ENCODE measurements at regions not wholly inside any gene's neighbourhood (a gene's known extent, or its start where the extent isn't known, plus 50 kb on each side); places are given as distances from the start of the nearest gene placed in this dataset.

GRCh38 chr1:4137621-4138415, 237.7 kb upstream of the C1orf174 start:
- no peak for DNase-seq (ENCODE audit: low read depth in 3 of 3)

GRCh38 chr1:4139646-4140045, 239.6 kb upstream of the C1orf174 start:
- no peak for DNase-seq (ENCODE audit: low read depth in 3 of 3)

- DNase-seq (ENCODE audit: low read depth in 3 of 3) = no peak
Measured at GRCh38 chr1:4140241-4140640, 240.2 kb upstream of the C1orf174 start.

GRCh38 chr1:4140821-4141220, 240.7 kb upstream of the C1orf174 start:
- no peak for DNase-seq (ENCODE audit: low read depth in 3 of 3)

DNA sequence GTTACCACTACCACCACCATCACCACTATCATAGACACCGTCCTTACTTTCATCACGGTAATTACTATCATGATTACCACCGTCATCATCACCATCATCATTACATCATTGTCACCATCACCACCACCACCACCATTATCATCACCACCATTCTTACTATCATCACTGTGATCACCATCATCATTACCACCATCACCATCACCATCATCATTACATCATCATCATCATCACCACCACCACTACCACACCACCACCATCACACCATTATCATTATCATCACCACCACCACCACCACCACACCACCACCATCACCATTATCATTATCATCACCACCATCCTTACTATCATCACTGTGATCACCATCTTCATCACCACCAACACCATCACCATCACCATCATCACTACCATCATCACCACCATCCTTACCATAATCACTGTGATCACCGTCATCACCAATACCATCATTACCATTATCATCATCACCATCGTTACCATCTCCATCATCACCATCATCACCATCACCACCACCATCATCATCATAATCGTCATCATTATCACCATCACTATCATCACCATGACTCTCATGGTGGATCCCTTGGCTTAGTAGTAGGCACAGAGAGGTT, 244.4 kb upstream of the C1orf174 start:
- DNase-seq (ENCODE audit: low read depth in 3 of 3) = no peak

DNA sequence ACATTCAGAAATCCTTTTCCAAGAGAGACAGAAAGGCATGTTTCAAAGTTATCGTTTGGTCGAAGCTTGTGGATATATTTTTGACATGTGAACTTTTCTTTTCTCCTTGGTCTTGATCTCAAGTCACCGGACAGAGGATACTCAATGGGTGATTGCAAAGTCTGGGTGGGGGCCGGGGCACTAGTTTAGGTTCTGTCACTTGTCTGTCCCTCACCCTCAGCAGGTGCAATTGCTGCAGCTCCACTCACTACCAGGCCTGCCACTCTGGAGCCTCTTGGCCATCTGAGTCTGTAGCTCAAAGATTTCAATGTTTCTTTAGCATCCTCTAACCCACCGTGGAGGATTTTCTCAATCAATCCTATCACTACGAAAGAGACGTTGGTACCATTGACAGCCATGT, 246.0 kb upstream of the C1orf174 start:
- DNase-seq (ENCODE audit: low read depth in 3 of 3) = no peak

- no peak for DNase-seq (ENCODE audit: low read depth in 3 of 3)
Measured at GRCh38 chr1:4146614-4147013, 246.5 kb upstream of the C1orf174 start.

- no peak for DNase-seq (ENCODE audit: low read depth in 3 of 3)
Measured at GRCh38 chr1:4147509-4147908, 247.4 kb upstream of the C1orf174 start.

GRCh38 chr1:4149281-4149680, 249.2 kb upstream of the C1orf174 start:
- DNase-seq (ENCODE audit: low read depth in 3 of 3) = no peak

GRCh38 chr1:4149831-4150230, 249.8 kb upstream of the C1orf174 start:
- DNase-seq (ENCODE audit: low read depth in 3 of 3) = no peak

GRCh38 chr1:4150262-4150661, 250.2 kb upstream of the C1orf174 start:
- no peak for DNase-seq (ENCODE audit: low read depth in 3 of 3)

DNA sequence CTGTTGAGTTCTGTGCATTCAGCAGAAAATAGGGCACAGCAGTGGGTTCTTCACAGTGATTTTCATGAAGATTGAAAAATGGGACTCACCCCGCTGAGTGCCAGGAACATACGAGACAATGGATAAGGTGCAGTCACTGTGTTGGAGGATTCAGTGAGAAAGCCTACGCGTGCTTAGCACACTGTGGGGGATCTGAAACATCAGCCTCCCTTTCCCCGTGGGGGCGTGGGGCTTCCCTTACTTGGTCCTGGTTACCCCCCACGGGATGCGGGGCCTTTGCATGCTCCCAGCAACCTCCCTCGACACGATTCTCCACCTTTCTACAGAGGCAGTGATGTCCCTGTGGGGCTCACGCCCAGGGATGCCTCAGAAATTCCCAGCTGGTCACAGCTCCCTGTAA, 252.2 kb upstream of the C1orf174 start:
- no peak for DNase-seq (ENCODE audit: low read depth in 3 of 3)

DNA sequence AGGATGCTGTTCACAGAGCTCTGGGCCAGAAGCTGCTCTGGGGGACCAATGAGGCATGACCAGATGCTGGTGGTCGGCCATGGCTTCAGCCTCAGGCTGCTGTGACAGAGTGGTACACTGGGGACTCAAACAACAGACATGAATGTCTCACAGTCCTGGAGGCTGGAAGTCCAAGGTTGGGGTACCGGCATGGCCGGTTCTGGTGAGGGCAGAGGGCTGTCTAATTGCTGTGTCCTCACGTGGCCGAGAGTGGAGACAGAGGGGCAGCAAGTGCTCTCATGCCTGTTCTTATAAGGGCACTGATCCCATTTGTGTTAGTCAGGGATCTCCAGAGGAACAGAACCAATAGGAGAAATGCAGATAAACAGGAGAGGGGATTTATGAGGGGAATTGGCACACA, 253.5 kb upstream of the C1orf174 start:
- no peak for DNase-seq (ENCODE audit: low read depth in 3 of 3)

GRCh38 chr1:4156241-4156973, 256.3 kb upstream of the C1orf174 start:
- DNase-seq (ENCODE audit: low read depth in 3 of 3) = no peak

GRCh38 chr1:4160181-4160580, 260.1 kb upstream of the C1orf174 start:
- no peak for DNase-seq (ENCODE audit: low read depth in 3 of 3)

GRCh38 chr1:4161366-4162006, 261.4 kb upstream of the C1orf174 start:
- no peak for DNase-seq (ENCODE audit: low read depth in 3 of 3)

GRCh38 chr1:4164965-4165364, 264.9 kb upstream of the C1orf174 start:
- DNase-seq (ENCODE audit: low read depth in 3 of 3) = no peak

DNA sequence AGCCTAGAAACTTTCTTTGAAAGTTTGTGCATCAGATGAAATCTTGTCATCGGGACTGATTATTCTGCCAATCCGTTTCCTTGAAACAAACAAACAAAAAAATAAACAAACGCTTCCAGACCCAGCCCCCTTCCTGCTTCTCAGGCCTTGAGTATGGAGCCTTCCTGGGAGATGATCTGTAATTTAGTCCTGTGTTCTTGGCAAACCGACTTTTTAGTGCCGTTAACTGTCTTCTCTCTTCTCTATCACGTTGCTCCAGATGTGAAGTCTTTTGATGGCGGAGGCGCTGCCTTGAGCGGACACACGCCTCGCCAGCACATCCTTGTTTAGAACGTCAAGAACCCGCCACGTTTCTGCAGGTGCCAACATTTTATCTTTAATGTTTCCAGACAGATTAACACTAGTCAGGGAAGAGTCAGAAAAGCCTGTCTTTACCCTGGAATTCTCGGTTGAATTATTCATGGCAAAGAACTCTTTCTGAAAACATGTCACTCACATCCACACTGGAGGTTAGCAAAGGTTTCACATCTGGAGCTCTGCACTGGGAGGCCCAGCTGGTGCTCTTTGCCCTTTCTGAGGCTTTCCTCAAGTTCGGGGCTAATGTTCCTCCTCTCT, 265.7 kb upstream of the C1orf174 start:
- DNase-seq (ENCODE audit: low read depth in 3 of 3) = no peak

DNA sequence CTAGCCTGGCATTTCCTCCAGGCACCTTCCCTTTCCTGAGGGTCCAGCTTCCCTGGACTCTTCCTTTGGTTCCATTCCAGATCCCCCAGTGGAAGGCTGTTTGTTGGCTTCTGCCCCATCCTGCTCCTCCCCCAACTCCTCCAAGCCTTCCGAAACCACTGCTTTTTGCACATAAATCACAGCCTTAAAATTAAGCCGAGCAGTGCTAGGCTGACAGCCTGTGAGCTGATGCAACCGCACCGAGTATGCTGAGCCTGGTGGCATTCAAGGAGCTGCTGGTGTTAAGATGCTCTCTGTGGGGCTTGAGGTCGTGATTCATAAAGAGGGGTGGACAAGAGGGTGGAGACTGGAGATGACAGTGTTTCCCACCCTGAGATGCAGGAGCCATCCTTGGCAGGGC, 266.6 kb upstream of the C1orf174 start:
- DNase-seq (ENCODE audit: low read depth in 3 of 3) = no peak

DNA sequence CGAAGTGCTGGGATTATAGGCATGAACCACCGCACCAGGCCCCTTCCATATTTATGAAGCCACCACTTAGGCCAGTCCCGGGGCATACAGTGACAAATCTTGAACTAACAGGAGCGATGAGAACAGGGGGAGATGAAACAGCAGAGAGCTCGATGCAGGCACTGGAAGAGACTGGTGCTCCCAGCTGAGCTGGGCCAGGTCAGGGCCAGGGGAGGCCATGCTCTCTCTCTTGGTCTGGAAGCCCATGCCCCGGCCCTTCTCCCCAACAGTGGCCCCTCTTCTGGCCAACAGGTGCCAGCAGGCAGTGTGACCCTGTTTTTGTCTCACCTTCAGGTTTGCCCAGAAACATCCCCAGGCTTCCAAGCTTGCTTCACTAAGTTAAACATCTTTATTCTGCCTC, 269.9 kb upstream of the C1orf174 start:
- no peak for DNase-seq (ENCODE audit: low read depth in 3 of 3)

- no peak for DNase-seq (ENCODE audit: low read depth in 3 of 3)
Measured at GRCh38 chr1:4170548-4171340, 270.7 kb upstream of the C1orf174 start.

Measured in stimulated activated CD4-positive, alpha-beta T cell treated with anti-CD3 and anti-CD28 coated beads, TNF-alpha, amount 100 ng/mL, for 24 hours (primary cell).